ENCODE measurements at regions not wholly inside any gene's neighbourhood (a gene's known extent, or its start where the extent isn't known, plus 50 kb on each side); places are given as distances from the start of the nearest gene placed in this dataset.

GRCh38 chr18:70452501-70452900 is 163.7 kb downstream of the SOCS6 start:
- H3K27me3 ChIP-seq (ENCODE audit: control insufficient read depth, insufficient read depth, low read length): no peaks in the 10 kb centered on the region
- peaks cover 39% of the 10 kb centered on the region for H3K4me1 ChIP-seq (ENCODE audit: control insufficient read depth, insufficient read depth, low read length)
- H3K9me3 ChIP-seq (ENCODE audit: control insufficient read depth, insufficient read depth, low read length): no peaks in the 10 kb centered on the region
- H3K36me3 ChIP-seq (ENCODE audit: control insufficient read depth, insufficient read depth, low read length): no peaks in the 10 kb centered on the region
- no peak overlapping the region for H3K27ac ChIP-seq (ENCODE audit: low read depth, low read length)
- no peak overlapping the region for H3K9ac ChIP-seq (ENCODE audit: low read depth, low read length)
- no peak overlapping the region for H3K4me3 ChIP-seq (ENCODE audit: low read depth, low read length)

GRCh38 chr18:70450426-70451253 is 161.8 kb downstream of the SOCS6 start:
- Histone ChIP-seq H3K9me3 (ENCODE audit: control insufficient read depth, insufficient read depth, low read length) (no peaks in the 10 kb centered on the region), H3K36me3 (ENCODE audit: control insufficient read depth, insufficient read depth, low read length) (no peaks in the 10 kb centered on the region), H3K4me3 (ENCODE audit: low read depth, low read length) (no peak overlapping the region), H3K4me1 (ENCODE audit: control insufficient read depth, insufficient read depth, low read length) (peaks cover 35% of the 10 kb centered on the region), H3K9ac (ENCODE audit: low read depth, low read length) (no peak overlapping the region), H3K27ac (ENCODE audit: low read depth, low read length) (no peak overlapping the region), H3K27me3 (ENCODE audit: control insufficient read depth, insufficient read depth, low read length) (no peaks in the 10 kb centered on the region)

- peaks cover 3% of the 10 kb centered on the region for H3K9me3 ChIP-seq (ENCODE audit: control insufficient read depth, insufficient read depth, low read length)
- no peaks in the 10 kb centered on the region for H3K36me3 ChIP-seq (ENCODE audit: control insufficient read depth, insufficient read depth, low read length)
- peaks cover 16% of the 10 kb centered on the region for H3K4me1 ChIP-seq (ENCODE audit: control insufficient read depth, insufficient read depth, low read length)
- no peak overlapping the region for H3K9ac ChIP-seq (ENCODE audit: low read depth, low read length)
- H3K4me3 ChIP-seq (ENCODE audit: low read depth, low read length): no peak overlapping the region
- H3K27me3 ChIP-seq (ENCODE audit: control insufficient read depth, insufficient read depth, low read length): no peaks in the 10 kb centered on the region
- no peak overlapping the region for H3K27ac ChIP-seq (ENCODE audit: low read depth, low read length)
Observed at GRCh38 chr18:70448588-70448987, 159.7 kb downstream of the SOCS6 start.

GRCh38 chr18:70446063-70446462 is 157.2 kb downstream of the SOCS6 start:
- Histone ChIP-seq H3K4me3 (ENCODE audit: low read depth, low read length) (no peak overlapping the region), H3K27ac (ENCODE audit: low read depth, low read length) (no peak overlapping the region), H3K4me1 (ENCODE audit: control insufficient read depth, insufficient read depth, low read length) (peaks cover 3% of the 10 kb centered on the region), H3K9me3 (ENCODE audit: control insufficient read depth, insufficient read depth, low read length) (peaks cover 16% of the 10 kb centered on the region), H3K36me3 (ENCODE audit: control insufficient read depth, insufficient read depth, low read length) (no peaks in the 10 kb centered on the region), H3K27me3 (ENCODE audit: control insufficient read depth, insufficient read depth, low read length) (no peaks in the 10 kb centered on the region), H3K9ac (ENCODE audit: low read depth, low read length) (no peak overlapping the region)

- Histone ChIP-seq H3K36me3 (ENCODE audit: control insufficient read depth, insufficient read depth, low read length) (no peaks in the 10 kb centered on the region), H3K9ac (ENCODE audit: low read depth, low read length) (no peak overlapping the region), H3K9me3 (ENCODE audit: control insufficient read depth, insufficient read depth, low read length) (peaks cover 16% of the 10 kb centered on the region), H3K27ac (ENCODE audit: low read depth, low read length) (no peak overlapping the region), H3K4me3 (ENCODE audit: low read depth, low read length) (no peak overlapping the region), H3K4me1 (ENCODE audit: control insufficient read depth, insufficient read depth, low read length) (no peaks in the 10 kb centered on the region), H3K27me3 (ENCODE audit: control insufficient read depth, insufficient read depth, low read length) (no peaks in the 10 kb centered on the region)
Observed at GRCh38 chr18:70442933-70443332, 154.1 kb downstream of the SOCS6 start.

GRCh38 chr18:70432804-70433400 is 144.1 kb downstream of the SOCS6 start:
- Histone ChIP-seq H3K9me3 (ENCODE audit: control insufficient read depth, insufficient read depth, low read length) (no peaks in the 10 kb centered on the region), H3K27me3 (ENCODE audit: control insufficient read depth, insufficient read depth, low read length) (no peaks in the 10 kb centered on the region), H3K9ac (ENCODE audit: low read depth, low read length) (no peak overlapping the region), H3K4me3 (ENCODE audit: low read depth, low read length) (no peak overlapping the region), H3K4me1 (ENCODE audit: control insufficient read depth, insufficient read depth, low read length) (no peaks in the 10 kb centered on the region), H3K27ac (ENCODE audit: low read depth, low read length) (no peak overlapping the region), H3K36me3 (ENCODE audit: control insufficient read depth, insufficient read depth, low read length) (no peaks in the 10 kb centered on the region)

GRCh38 chr18:70431203-70431624 is 142.4 kb downstream of the SOCS6 start:
- no peak overlapping the region for H3K4me3 ChIP-seq (ENCODE audit: low read depth, low read length)
- no peak overlapping the region for H3K9ac ChIP-seq (ENCODE audit: low read depth, low read length)
- no peaks in the 10 kb centered on the region for H3K36me3 ChIP-seq (ENCODE audit: control insufficient read depth, insufficient read depth, low read length)
- H3K27me3 ChIP-seq (ENCODE audit: control insufficient read depth, insufficient read depth, low read length): no peaks in the 10 kb centered on the region
- H3K4me1 ChIP-seq (ENCODE audit: control insufficient read depth, insufficient read depth, low read length): no peaks in the 10 kb centered on the region
- H3K9me3 ChIP-seq (ENCODE audit: control insufficient read depth, insufficient read depth, low read length): no peaks in the 10 kb centered on the region
- H3K27ac ChIP-seq (ENCODE audit: low read depth, low read length): no peak overlapping the region

GRCh38 chr18:70430501-70431173 is 141.8 kb downstream of the SOCS6 start:
- Histone ChIP-seq H3K36me3 (ENCODE audit: control insufficient read depth, insufficient read depth, low read length) (no peaks in the 10 kb centered on the region), H3K9me3 (ENCODE audit: control insufficient read depth, insufficient read depth, low read length) (no peaks in the 10 kb centered on the region), H3K4me3 (ENCODE audit: low read depth, low read length) (no peak overlapping the region), H3K27ac (ENCODE audit: low read depth, low read length) (peak overlapping the region; percentile 20), H3K4me1 (ENCODE audit: control insufficient read depth, insufficient read depth, low read length) (no peaks in the 10 kb centered on the region), H3K9ac (ENCODE audit: low read depth, low read length) (no peak overlapping the region), H3K27me3 (ENCODE audit: control insufficient read depth, insufficient read depth, low read length) (no peaks in the 10 kb centered on the region)

GRCh38 chr18:70429847-70430500 is 141.1 kb downstream of the SOCS6 start:
- no peaks in the 10 kb centered on the region for H3K9me3 ChIP-seq (ENCODE audit: control insufficient read depth, insufficient read depth, low read length)
- H3K27me3 ChIP-seq (ENCODE audit: control insufficient read depth, insufficient read depth, low read length): no peaks in the 10 kb centered on the region
- H3K4me3 ChIP-seq (ENCODE audit: low read depth, low read length): no peak overlapping the region
- no peaks in the 10 kb centered on the region for H3K4me1 ChIP-seq (ENCODE audit: control insufficient read depth, insufficient read depth, low read length)
- H3K9ac ChIP-seq (ENCODE audit: low read depth, low read length): no peak overlapping the region
- H3K27ac ChIP-seq (ENCODE audit: low read depth, low read length): no peak overlapping the region
- no peaks in the 10 kb centered on the region for H3K36me3 ChIP-seq (ENCODE audit: control insufficient read depth, insufficient read depth, low read length)

- Histone ChIP-seq H3K36me3 (ENCODE audit: control insufficient read depth, insufficient read depth, low read length) (no peaks in the 10 kb centered on the region), H3K9me3 (ENCODE audit: control insufficient read depth, insufficient read depth, low read length) (no peaks in the 10 kb centered on the region), H3K4me1 (ENCODE audit: control insufficient read depth, insufficient read depth, low read length) (peaks cover 8% of the 10 kb centered on the region; the same call in 1 of the 2 replicates), H3K27ac (ENCODE audit: low read depth, low read length) (no peak overlapping the region), H3K9ac (ENCODE audit: low read depth, low read length) (no peak overlapping the region), H3K27me3 (ENCODE audit: control insufficient read depth, insufficient read depth, low read length) (no peaks in the 10 kb centered on the region), H3K4me3 (ENCODE audit: low read depth, low read length) (no peak overlapping the region)
Observed at GRCh38 chr18:70428439-70428838, 139.6 kb downstream of the SOCS6 start.
